HCT116 (cell line): ENCODE measurements at regions not wholly inside any gene's neighbourhood (a gene's known extent, or its start where the extent isn't known, plus 50 kb on each side); places are given as distances from the start of the nearest gene placed in this dataset.

Experiments
- ATAC-seq: fragments of 200-7000 bp; cut with Tn5 transposase; 2 replicates; pipeline ENCODE4 v1.9.1; 2020; ENCODE audit warnings: mild to moderate bottlenecking, moderate library complexity
- BruUV-seq: library from RNA; stranded (reverse); fragments of 400-500 nt; replicated peaks from 2 replicates; lab custom pipeline; 2021; lab: Mats Ljungman, UMichigan
- CTCF ChIA-PET: fragments of 300-600 bp; sonication (Branson Sonifier 250); formaldehyde crosslinking; loops from one replicate; lab custom pipeline; 2021; ENCODE audit warnings: antibody characterized with exemption; lab: Charles Lee
- POLR2A ChIA-PET: fragments of 300-600, 350-600 bp; sonication (Branson Sonifier 250); formaldehyde crosslinking; loops from one replicate; lab custom pipeline; 2021; ENCODE audit warnings: antibody characterized with exemption; lab: Charles Lee
- RAD21 ChIA-PET, 2 experiments: fragments of 300-600 bp; sonication (Branson Sonifier 250); formaldehyde crosslinking; loops; one replicate each; lab custom pipeline; 2023; ENCODE audit warnings: low total read pairs in 2 of 2; ENCODE audit not compliant: uncharacterized antibody in 2 of 2, unreplicated experiment in 2 of 2, low non-redundant PET in 1 of 2; lab: Charles Lee
- DNase-seq: peaks from one replicate; pipeline ENCODE4 v3.0.0-alpha.2; 2010; ENCODE audit warnings: low read depth, low spot score
- H2AFZ ChIP-seq: fragments of 200-600 bp; shearing (Covaris generic), sonication (generic); 2 replicates; pipeline ENCODE4 v1.6.1; 2017; ENCODE audit warnings: low read depth, mixed run types, mixed read lengths, antibody characterized with exemption, low read length; ENCODE audit not compliant: poor library complexity, severe bottlenecking
- H3K27ac ChIP-seq: 2 replicates; pipeline ENCODE4 v1.5.1; 2012; ENCODE audit warnings: low read depth, low read length
- H3K27me3 ChIP-seq: fragments of 200-600 bp; sonication (generic); 2 replicates; pipeline ENCODE4 v1.6.1; 2016; ENCODE audit warnings: mixed run types, low read length, mixed read lengths; ENCODE audit not compliant: insufficient read depth
- H3K36me3 ChIP-seq, 2 experiments: fragments of 200-500 bp in 1 of 2; fragments of 200-600 bp in 1 of 2; sonication (Bioruptor generic) in 1 of 2; sonication (generic) in 1 of 2; 2 replicates each; pipeline versions ENCODE4 v1.5.1 to v1.6.1; 2014 to 2016; ENCODE audit warnings: low read length in 2 of 2, inconsistent platforms in 1 of 2, mixed read lengths in 1 of 2, mixed run types in 1 of 2; ENCODE audit not compliant: insufficient read depth in 2 of 2, control insufficient read depth in 1 of 2
- H3K4me1 ChIP-seq, 2 experiments: fragments of 200-600 bp in 1 of 2; sonication (generic) in 1 of 2; 2 replicates each; pipeline versions ENCODE4 v1.5.1 to v1.6.1; 2012 to 2017; ENCODE audit warnings: low read length in 2 of 2, inconsistent platforms in 1 of 2, mild to moderate bottlenecking in 1 of 2, mixed read lengths in 1 of 2, mixed run types in 1 of 2, moderate library complexity in 1 of 2; ENCODE audit not compliant: insufficient read depth in 2 of 2, control insufficient read depth in 1 of 2
- H3K4me2 ChIP-seq: fragments of 200-600 bp; sonication (generic); 2 replicates; pipeline ENCODE4 v1.6.1; 2017; ENCODE audit warnings: mixed run types, low read length, mixed read lengths
- H3K4me3 ChIP-seq, 2 experiments: fragments of 200-600 bp in 1 of 2; sonication (generic) in 1 of 2; replicated peaks in 1 of 2; 2 replicates each; pipeline ENCODE4 v1.5.1; 2011 to 2016; ENCODE audit warnings: low read length in 2 of 2, control low read depth in 1 of 2, low read depth in 1 of 2, mild to moderate bottlenecking in 1 of 2, mixed read lengths in 1 of 2, mixed run types in 1 of 2
- H3K79me2 ChIP-seq: fragments of 200-600 bp; sonication (generic); 2 replicates; pipeline ENCODE4 v1.6.1; 2017; ENCODE audit warnings: mild to moderate bottlenecking, mixed run types, low read length, moderate library complexity, mixed read lengths; ENCODE audit not compliant: insufficient read depth
- H3K9ac ChIP-seq: fragments of 200-600 bp; sonication (generic); 2 replicates; pipeline ENCODE4 v1.6.1; 2016; ENCODE audit warnings: low read length, mixed read lengths
- H3K9me2 ChIP-seq: fragments of 200-600 bp; sonication (generic), shearing (Covaris generic); 2 replicates; pipeline ENCODE4 v1.6.1; 2017; ENCODE audit warnings: mixed run types, mild to moderate bottlenecking, moderate library complexity; ENCODE audit not compliant: insufficient read depth
- H3K9me3 ChIP-seq, 2 experiments: fragments of 200-500 bp in 1 of 2; fragments of 200-600 bp in 1 of 2; sonication (Bioruptor generic) in 1 of 2; sonication (generic) in 1 of 2; 2 replicates each; pipeline ENCODE4 v1.6.1; 2014 to 2017; ENCODE audit warnings: low read length in 2 of 2, mixed read lengths in 2 of 2, inconsistent platforms in 1 of 2, low read depth in 1 of 2, mild to moderate bottlenecking in 1 of 2, mixed run types in 1 of 2, moderate library complexity in 1 of 2; ENCODE audit not compliant: control insufficient read depth in 1 of 2, insufficient read depth in 1 of 2
- H4K20me1 ChIP-seq: fragments of 200-600 bp; sonication (generic), shearing (Covaris generic); 2 replicates; pipeline ENCODE4 v1.6.1; 2017; ENCODE audit warnings: mixed run types, mild to moderate bottlenecking, moderate library complexity; ENCODE audit not compliant: insufficient read depth
- POLR2A ChIP-seq: IDR thresholded peaks from 2 replicates; pipeline ENCODE4 v1.7.0; 2011; ENCODE audit warnings: borderline replicate concordance; ENCODE audit not compliant: insufficient read depth, insufficient read length; ENCODE audit errors: extremely low read depth
- SRF ChIP-seq: IDR thresholded peaks from 2 replicates; pipeline ENCODE4 v1.6.1; 2012; ENCODE audit warnings: low read depth
- intact Hi-C: fragments of 100-400 bp; cut with micrococcal nuclease; formaldehyde crosslinking; loops from 2 replicates; pipeline ENCODE4 v1.10.0; 2022
- TF ChIP-seq, protein P1 (sequence below), 3 experiments: fragments of 200-600 bp in 1 of 3; sonication (generic) in 1 of 3; IDR thresholded peaks in 2 of 3; conservative IDR thresholded peaks in 1 of 3; 2 replicates each; pipeline ENCODE4 v1.5.1; 2012 to 2017; ENCODE audit warnings: low read depth in 2 of 3, low read length in 2 of 3, antibody characterized with exemption in 1 of 3, borderline replicate concordance in 1 of 3, control low read depth in 1 of 3, mild to moderate bottlenecking in 1 of 3, mixed read lengths in 1 of 3, mixed run types in 1 of 3, moderate library complexity in 1 of 3; ENCODE audit not compliant: insufficient read depth in 1 of 3
- TF ChIP-seq, protein P2 (sequence below): IDR thresholded peaks from 2 replicates; pipeline ENCODE4 v1.6.1; 2012
- TF ChIP-seq, protein P3 (sequence below): IDR thresholded peaks from 2 replicates; pipeline ENCODE4 v1.6.1; 2011; ENCODE audit warnings: mild to moderate bottlenecking, low read length, moderate library complexity; ENCODE audit not compliant: insufficient replicate concordance; ENCODE audit errors: extremely low read depth

DNA sequence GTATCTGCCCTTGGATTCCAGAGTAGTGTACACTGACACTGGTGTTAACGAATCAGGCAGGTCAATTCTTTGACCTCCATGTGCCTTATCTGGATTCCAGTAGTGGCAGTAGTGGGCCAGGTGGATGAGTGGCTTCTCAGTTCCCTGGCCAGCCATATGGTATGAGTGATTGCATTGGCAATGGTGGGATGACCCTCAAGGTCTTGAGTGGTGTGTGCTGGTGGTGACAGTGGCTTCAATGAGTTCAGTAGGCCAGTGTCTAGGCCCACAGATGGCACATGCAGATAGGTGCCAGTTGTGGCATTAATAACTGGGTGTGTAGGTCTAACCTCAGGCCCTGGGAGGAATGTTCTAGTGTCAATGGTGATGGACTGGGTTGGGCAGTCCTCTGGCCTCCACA, 674.1 kb upstream of the NXPH2 start:
- Histone ChIP-seq H3K9ac (no peak overlapping the region), H3K27me3 (no peaks in the 10 kb centered on the region), H3K4me3 (no peak overlapping the region), H4K20me1 (no peaks in the 10 kb centered on the region), H3K36me3 (no peaks in the 10 kb centered on the region), H3K4me1 (no peaks in the 10 kb centered on the region), H3K4me2 (no peak overlapping the region), H3K27ac (no peak overlapping the region), H3K9me2 (no peaks in the 10 kb centered on the region), H2AFZ (no peak overlapping the region), H3K9me3 (no peaks in the 10 kb centered on the region), H3K79me2 (no peaks in the 10 kb centered on the region)
- intact Hi-C loops, result no loop called here
- POLR2A ChIA-PET, result no interaction called here
- RAD21 ChIA-PET, result no interaction called here
- no TSS peak for BruUV-seq
- no peak for ATAC-seq
- no peak for DNase-seq
- CTCF ChIA-PET, result no interaction called here
- no peak for TF ChIP-seq POLR2A
- TF ChIP-seq, protein P1, sequence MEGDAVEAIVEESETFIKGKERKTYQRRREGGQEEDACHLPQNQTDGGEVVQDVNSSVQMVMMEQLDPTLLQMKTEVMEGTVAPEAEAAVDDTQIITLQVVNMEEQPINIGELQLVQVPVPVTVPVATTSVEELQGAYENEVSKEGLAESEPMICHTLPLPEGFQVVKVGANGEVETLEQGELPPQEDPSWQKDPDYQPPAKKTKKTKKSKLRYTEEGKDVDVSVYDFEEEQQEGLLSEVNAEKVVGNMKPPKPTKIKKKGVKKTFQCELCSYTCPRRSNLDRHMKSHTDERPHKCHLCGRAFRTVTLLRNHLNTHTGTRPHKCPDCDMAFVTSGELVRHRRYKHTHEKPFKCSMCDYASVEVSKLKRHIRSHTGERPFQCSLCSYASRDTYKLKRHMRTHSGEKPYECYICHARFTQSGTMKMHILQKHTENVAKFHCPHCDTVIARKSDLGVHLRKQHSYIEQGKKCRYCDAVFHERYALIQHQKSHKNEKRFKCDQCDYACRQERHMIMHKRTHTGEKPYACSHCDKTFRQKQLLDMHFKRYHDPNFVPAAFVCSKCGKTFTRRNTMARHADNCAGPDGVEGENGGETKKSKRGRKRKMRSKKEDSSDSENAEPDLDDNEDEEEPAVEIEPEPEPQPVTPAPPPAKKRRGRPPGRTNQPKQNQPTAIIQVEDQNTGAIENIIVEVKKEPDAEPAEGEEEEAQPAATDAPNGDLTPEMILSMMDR (IDR thresholded peaks at IDR 0.05 in 2 of 3, conservative IDR thresholded peaks at IDR 0.05 in 1 of 3; ENCODE audit: borderline replicate concordance in 1 of 3, insufficient read depth in 1 of 3, low read depth in 2 of 3, low read length in 2 of 3), result no peak
- TF ChIP-seq, protein P2, sequence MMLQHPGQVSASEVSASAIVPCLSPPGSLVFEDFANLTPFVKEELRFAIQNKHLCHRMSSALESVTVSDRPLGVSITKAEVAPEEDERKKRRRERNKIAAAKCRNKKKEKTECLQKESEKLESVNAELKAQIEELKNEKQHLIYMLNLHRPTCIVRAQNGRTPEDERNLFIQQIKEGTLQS, result no peak
- TF ChIP-seq, protein P3, sequence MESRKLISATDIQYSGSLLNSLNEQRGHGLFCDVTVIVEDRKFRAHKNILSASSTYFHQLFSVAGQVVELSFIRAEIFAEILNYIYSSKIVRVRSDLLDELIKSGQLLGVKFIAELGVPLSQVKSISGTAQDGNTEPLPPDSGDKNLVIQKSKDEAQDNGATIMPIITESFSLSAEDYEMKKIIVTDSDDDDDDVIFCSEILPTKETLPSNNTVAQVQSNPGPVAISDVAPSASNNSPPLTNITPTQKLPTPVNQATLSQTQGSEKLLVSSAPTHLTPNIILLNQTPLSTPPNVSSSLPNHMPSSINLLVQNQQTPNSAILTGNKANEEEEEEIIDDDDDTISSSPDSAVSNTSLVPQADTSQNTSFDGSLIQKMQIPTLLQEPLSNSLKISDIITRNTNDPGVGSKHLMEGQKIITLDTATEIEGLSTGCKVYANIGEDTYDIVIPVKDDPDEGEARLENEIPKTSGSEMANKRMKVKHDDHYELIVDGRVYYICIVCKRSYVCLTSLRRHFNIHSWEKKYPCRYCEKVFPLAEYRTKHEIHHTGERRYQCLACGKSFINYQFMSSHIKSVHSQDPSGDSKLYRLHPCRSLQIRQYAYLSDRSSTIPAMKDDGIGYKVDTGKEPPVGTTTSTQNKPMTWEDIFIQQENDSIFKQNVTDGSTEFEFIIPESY, result no peak

GRCh38 chr2:139439100-139439499, 658.9 kb upstream of the NXPH2 start:
- DNase-seq, result no peak
- BruUV-seq, result no TSS peak
- Histone ChIP-seq H3K36me3 (no peaks in the 10 kb centered on the region), H4K20me1 (no peaks in the 10 kb centered on the region), H3K27ac (no peak overlapping the region), H3K79me2 (no peaks in the 10 kb centered on the region), H2AFZ (no peak overlapping the region), H3K4me2 (no peak overlapping the region), H3K4me1 (no peaks in the 10 kb centered on the region), H3K9me3 (no peaks in the 10 kb centered on the region), H3K27me3 (no peaks in the 10 kb centered on the region), H3K9ac (no peak overlapping the region), H3K4me3 (no peak overlapping the region), H3K9me2 (no peaks in the 10 kb centered on the region)
- intact Hi-C loops, result no loop called here
- ChIA-PET POLR2A (no interaction called here), CTCF (no interaction called here), RAD21 (no interaction called here)
- no peak for ATAC-seq
- TF ChIP-seq SRF, result no peak
